Loucy (cell line): ENCODE measurements at regions not wholly inside any gene's neighbourhood (a gene's known extent, or its start where the extent isn't known, plus 50 kb on each side); places are given as distances from the start of the nearest gene placed in this dataset.

Experiments used
- H2AFZ ChIP-seq: fragments of 200-600 bp; sonication (generic); 2 replicates; pipeline ENCODE4 v1.6.0; 2016; ENCODE audit warnings: antibody characterized with exemption, mild to moderate bottlenecking, low read length, moderate library complexity
- H3F3A ChIP-seq: fragments of 200-600 bp; 2 replicates; pipeline ENCODE4 v1.6.0; 2016; ENCODE audit warnings: antibody characterized with exemption, low read depth, mild to moderate bottlenecking
- H3K27me3 ChIP-seq: fragments of 200-600 bp; sonication (generic); 2 replicates; pipeline ENCODE4 v1.6.1; 2014; ENCODE audit warnings: low read length, mild to moderate bottlenecking; ENCODE audit not compliant: insufficient read depth, poor library complexity, severe bottlenecking
- H3K36me3 ChIP-seq: fragments of 200-600 bp; sonication (generic); 2 replicates; pipeline ENCODE4 v1.6.1; 2016; ENCODE audit warnings: low read length; ENCODE audit not compliant: insufficient read depth
- H3K4me1 ChIP-seq: fragments of 200-600 bp; sonication (generic); 2 replicates; pipeline ENCODE4 v1.5.1; 2014; ENCODE audit warnings: low read length, mild to moderate bottlenecking; ENCODE audit not compliant: insufficient read depth, poor library complexity, severe bottlenecking
- H3K4me2 ChIP-seq: fragments of 200-600 bp; sonication (generic); 2 replicates; pipeline ENCODE4 v1.6.0; 2014; ENCODE audit warnings: antibody characterized with exemption, low read length, low read depth, mild to moderate bottlenecking; ENCODE audit not compliant: poor library complexity, severe bottlenecking
- H3K4me3 ChIP-seq: fragments of 200-600 bp; sonication (generic); 2 replicates; pipeline ENCODE4 v1.5.1; 2014; ENCODE audit warnings: low read length, mild to moderate bottlenecking, mixed read lengths; ENCODE audit not compliant: poor library complexity, severe bottlenecking
- H3K79me2 ChIP-seq: fragments of 200-600 bp; sonication (generic); 2 replicates; pipeline ENCODE4 v1.6.1; 2014; ENCODE audit warnings: low read length; ENCODE audit not compliant: insufficient read depth
- H3K9ac ChIP-seq: fragments of 200-600 bp; sonication (generic); 2 replicates; pipeline ENCODE4 v1.6.0; 2014; ENCODE audit warnings: mild to moderate bottlenecking, low read depth, low read length, moderate library complexity; ENCODE audit not compliant: poor library complexity, severe bottlenecking
- H3K9me2 ChIP-seq: fragments of 200-600 bp; sonication (generic); replicated peaks from 2 replicates; pipeline ENCODE4 v1.6.1; 2016; ENCODE audit warnings: low read depth, low read length, mixed read lengths
- H3K9me3 ChIP-seq: fragments of 200-600 bp; sonication (generic); 2 replicates; pipeline ENCODE4 v1.6.1; 2014; ENCODE audit warnings: mild to moderate bottlenecking, antibody characterized with exemption, low read length, low read depth; ENCODE audit not compliant: insufficient read depth
- H4K20me1 ChIP-seq: fragments of 200-600 bp; sonication (generic); 2 replicates; pipeline ENCODE4 v1.6.0; 2014; ENCODE audit warnings: antibody characterized with exemption, low read length, mild to moderate bottlenecking; ENCODE audit not compliant: insufficient read depth, poor library complexity, severe bottlenecking
- EZH2phosphoT487 ChIP-seq: fragments of 200-600 bp; IDR thresholded peaks from 2 replicates; pipeline ENCODE4 v1.6.1; 2018; ENCODE audit warnings: antibody characterized with exemption, mild to moderate bottlenecking, moderate library complexity, borderline replicate concordance
- TF ChIP-seq, protein P1 (sequence below): fragments of 200-600 bp; sonication (generic); conservative IDR thresholded peaks from 2 replicates; pipeline ENCODE4 v1.5.1; 2014; ENCODE audit warnings: mild to moderate bottlenecking, antibody characterized with exemption, low read length

DNA sequence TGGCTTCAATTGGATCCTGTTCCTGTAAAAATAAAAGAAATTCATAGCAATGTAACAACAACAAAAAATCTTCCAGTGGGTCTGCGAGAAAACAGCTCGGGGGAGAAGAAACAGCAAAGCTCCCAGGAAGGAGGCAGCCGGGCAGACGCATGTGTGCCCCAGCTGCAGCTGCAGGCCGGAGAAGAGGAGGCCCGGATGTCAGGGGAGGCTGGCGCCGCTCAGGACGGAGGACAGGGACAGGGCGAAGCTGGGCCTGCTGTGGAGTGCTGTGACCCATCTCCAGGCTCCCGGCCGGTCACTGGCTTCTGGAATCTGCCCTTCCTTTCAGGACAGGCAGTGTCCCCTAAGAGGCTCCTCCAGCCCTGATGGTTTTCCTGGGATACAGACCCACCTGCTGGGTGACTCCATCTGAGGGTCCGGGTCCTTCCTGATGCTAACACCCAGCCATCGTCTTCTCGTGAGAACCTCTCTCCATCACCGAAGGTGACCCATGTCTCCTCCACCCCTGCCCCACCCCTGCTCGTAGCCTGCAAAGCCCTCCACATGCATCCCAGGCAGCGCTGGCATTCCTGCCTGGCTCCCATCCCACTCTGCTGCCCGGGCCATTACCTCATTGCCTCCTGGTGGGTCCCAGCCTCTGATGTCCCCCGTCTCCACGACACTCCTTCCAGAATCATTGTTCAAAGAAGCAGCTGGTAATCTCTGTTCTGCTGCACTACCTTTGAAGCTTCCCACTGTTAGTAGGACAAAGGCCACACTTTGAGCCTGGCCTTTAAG is 145.4 kb upstream of the TWIST2 start:
- H3F3A ChIP-seq, result no peaks in the 10 kb centered on the region
- no peak overlapping the region for H3K4me2 ChIP-seq
- TF ChIP-seq, protein P1, sequence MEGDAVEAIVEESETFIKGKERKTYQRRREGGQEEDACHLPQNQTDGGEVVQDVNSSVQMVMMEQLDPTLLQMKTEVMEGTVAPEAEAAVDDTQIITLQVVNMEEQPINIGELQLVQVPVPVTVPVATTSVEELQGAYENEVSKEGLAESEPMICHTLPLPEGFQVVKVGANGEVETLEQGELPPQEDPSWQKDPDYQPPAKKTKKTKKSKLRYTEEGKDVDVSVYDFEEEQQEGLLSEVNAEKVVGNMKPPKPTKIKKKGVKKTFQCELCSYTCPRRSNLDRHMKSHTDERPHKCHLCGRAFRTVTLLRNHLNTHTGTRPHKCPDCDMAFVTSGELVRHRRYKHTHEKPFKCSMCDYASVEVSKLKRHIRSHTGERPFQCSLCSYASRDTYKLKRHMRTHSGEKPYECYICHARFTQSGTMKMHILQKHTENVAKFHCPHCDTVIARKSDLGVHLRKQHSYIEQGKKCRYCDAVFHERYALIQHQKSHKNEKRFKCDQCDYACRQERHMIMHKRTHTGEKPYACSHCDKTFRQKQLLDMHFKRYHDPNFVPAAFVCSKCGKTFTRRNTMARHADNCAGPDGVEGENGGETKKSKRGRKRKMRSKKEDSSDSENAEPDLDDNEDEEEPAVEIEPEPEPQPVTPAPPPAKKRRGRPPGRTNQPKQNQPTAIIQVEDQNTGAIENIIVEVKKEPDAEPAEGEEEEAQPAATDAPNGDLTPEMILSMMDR, result no peak
- no peak for TF ChIP-seq EZH2phosphoT487

DNA sequence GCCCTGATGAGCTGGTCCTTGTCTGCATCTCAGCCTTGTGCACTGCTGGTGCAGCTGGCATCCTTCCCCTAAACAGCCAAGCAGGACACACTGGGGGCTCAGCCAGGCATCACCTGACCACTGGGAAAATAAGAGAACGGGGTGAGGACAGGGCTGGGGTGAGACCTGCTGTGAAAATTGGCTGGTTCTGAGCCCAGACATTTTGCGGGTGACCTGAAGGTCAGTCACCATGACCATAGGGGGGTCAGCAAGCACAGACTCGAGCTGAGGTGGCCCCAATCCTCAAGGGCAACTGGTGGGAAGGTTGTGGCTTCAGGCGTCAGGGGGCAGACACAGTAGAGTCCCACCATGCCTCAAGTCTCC is 144.9 kb upstream of the TWIST2 start:
- Histone ChIP-seq H3K4me2 (no peak overlapping the region), H3K4me3 (no peak overlapping the region), H3K79me2 (no peaks in the 10 kb centered on the region), H2AFZ (no peak overlapping the region), H3K36me3 (no peaks in the 10 kb centered on the region), H3K9me3 (no peaks in the 10 kb centered on the region; the same call in 1 of the 2 replicates), H4K20me1 (no peaks in the 10 kb centered on the region), H3F3A (no peaks in the 10 kb centered on the region), H3K9ac (no peak overlapping the region), H3K4me1 (no peaks in the 10 kb centered on the region), H3K27me3 (no peaks in the 10 kb centered on the region), H3K9me2 (no peaks in the 10 kb centered on the region)
- no peak for TF ChIP-seq EZH2phosphoT487
- TF ChIP-seq, protein P1, result no peak

More for the DNA sequence above, 145.4 kb upstream of the TWIST2 start:
- no peaks in the 10 kb centered on the region for H3K27me3 ChIP-seq
- no peak overlapping the region for H3K9ac ChIP-seq
- H3K4me3 ChIP-seq, result no peak overlapping the region
- no peaks in the 10 kb centered on the region for H4K20me1 ChIP-seq
- H3K4me1 ChIP-seq, result no peaks in the 10 kb centered on the region
- no peaks in the 10 kb centered on the region for H3K9me2 ChIP-seq
- H3K9me3 ChIP-seq, result no peaks in the 10 kb centered on the region; the same call in 1 of the 2 replicates
- no peaks in the 10 kb centered on the region for H3K79me2 ChIP-seq
- H3K36me3 ChIP-seq, result no peaks in the 10 kb centered on the region
- no peak overlapping the region for H2AFZ ChIP-seq

DNA sequence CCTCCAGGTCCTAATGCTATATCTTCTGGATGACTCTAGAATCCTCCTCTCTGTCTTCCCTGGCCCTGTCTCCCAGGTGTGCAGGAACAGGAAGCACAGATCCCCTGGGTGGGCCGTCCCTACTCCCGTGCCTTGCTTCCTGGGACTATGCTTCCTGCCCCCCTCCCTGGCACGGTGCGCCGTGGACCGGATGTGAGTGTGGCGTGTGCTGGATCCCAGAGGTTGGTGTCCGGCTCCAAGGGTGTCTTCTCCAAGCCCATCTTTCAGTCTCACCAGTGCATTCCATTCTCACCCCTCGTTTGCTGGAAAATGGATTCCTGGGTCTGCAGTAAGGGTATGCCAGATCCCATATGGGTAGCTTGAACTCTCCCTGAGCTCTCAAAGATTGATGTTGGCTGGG is 144.4 kb upstream of the TWIST2 start:
- Histone ChIP-seq H3K79me2 (no peaks in the 10 kb centered on the region), H3K9ac (no peak overlapping the region), H2AFZ (no peak overlapping the region), H3K4me3 (no peak overlapping the region), H3K4me1 (no peaks in the 10 kb centered on the region), H3K9me2 (no peaks in the 10 kb centered on the region), H4K20me1 (no peaks in the 10 kb centered on the region), H3K27me3 (no peaks in the 10 kb centered on the region), H3K36me3 (no peaks in the 10 kb centered on the region), H3K9me3 (no peaks in the 10 kb centered on the region; the same call in 1 of the 2 replicates), H3K4me2 (no peak overlapping the region), H3F3A (no peaks in the 10 kb centered on the region)
- TF ChIP-seq EZH2phosphoT487, result no peak
- TF ChIP-seq, protein P1, result no peak
